Spleen (tissue), 11 donors: ENCODE measurements at regions not wholly inside any gene's neighbourhood (a gene's known extent, or its start where the extent isn't known, plus 50 kb on each side); places are given as distances from the start of the nearest gene placed in this dataset.
"Not testable (repeated sequence)": the region's sequence is repeated elsewhere in the genome, so short reads cannot be mapped to it uniquely, and the experiment has no call there.

Experiments
- DNase-seq: peaks from one replicate; pipeline ENCODE4 v3.0.0-alpha.2; 2020
- H3K27ac ChIP-seq, 8 donors: fragments of 200-600 bp; sonication (generic) in 7 of 8; 1 replicate in 4 of 8; 2 replicates in 4 of 8; pipeline versions ENCODE4 v1.5.0 to v1.8.0; 2016 to 2021; ENCODE audit warnings: inconsistent platforms in 4 of 8, mild to moderate bottlenecking in 4 of 8, moderate library complexity in 1 of 8
- H3K27me3 ChIP-seq, 7 donors: fragments of 200-600 bp; sonication (generic) in 6 of 7; replicated peaks in 1 of 7; 1 replicate in 4 of 7; 2 replicates in 3 of 7; pipeline versions ENCODE4 v1.5.0 to v1.8.0; 2016 to 2021; ENCODE audit warnings: inconsistent platforms in 3 of 7, mild to moderate bottlenecking in 1 of 7
- H3K36me3 ChIP-seq, 6 donors: fragments of 200-600 bp; sonication (generic) in 5 of 6; 1 replicate in 4 of 6; 2 replicates in 2 of 6; pipeline versions ENCODE4 v1.5.0 to v1.8.0; 2016 to 2021; ENCODE audit warnings: inconsistent platforms in 2 of 6
- H3K4me1 ChIP-seq, 6 donors: fragments of 200-600 bp; sonication (generic) in 5 of 6; 1 replicate in 3 of 6; 2 replicates in 3 of 6; pipeline versions ENCODE4 v1.5.0 to v1.8.0; 2016 to 2021; ENCODE audit warnings: inconsistent platforms in 3 of 6
- H3K4me3 ChIP-seq, 8 donors: fragments of 200-600 bp; sonication (generic) in 7 of 8; 1 replicate in 4 of 8; 2 replicates in 4 of 8; pipeline versions ENCODE4 v1.5.0 to v1.8.0; 2016 to 2021; ENCODE audit warnings: inconsistent platforms in 4 of 8, mild to moderate bottlenecking in 4 of 8, moderate library complexity in 2 of 8
- H3K9me3 ChIP-seq, 8 donors: fragments of 200-600 bp; sonication (generic) in 7 of 8; 1 replicate in 4 of 8; 2 replicates in 4 of 8; pipeline versions ENCODE4 v1.5.0 to v1.8.0; 2016 to 2021; ENCODE audit warnings: inconsistent platforms in 4 of 8
- POLR2A ChIP-seq, 3 donors: fragments of 450-650 bp; IDR thresholded peaks; one replicate each; pipeline ENCODE4 v1.5.1; 2017; ENCODE audit warnings: antibody characterized with exemption in 3 of 3, mild to moderate bottlenecking in 1 of 3
- POLR2AphosphoS5 ChIP-seq, 3 donors: sonication (generic); formaldehyde crosslinking; IDR thresholded peaks; one replicate each; pipeline ENCODE4 v1.5.1; 2017; ENCODE audit warnings: antibody characterized with exemption in 3 of 3
- WGBS, 5 donors: extraction: QIAGEN DNeasy Blood & Tissue Kit in 3 of 5; methylation state at CpG; one replicate each; pipeline versions ENCODE4 v1.1.5 to v1.1.7; 2013 to 2018; 5-methylcytosine and 5-hydroxymethylcytosine counted together
- intact Hi-C: fragments of 100-400 bp; cut with DNase I; formaldehyde crosslinking; loops from one replicate; pipeline ENCODE4 v1.15.0; 2023; ENCODE audit warnings: low total_unique reads
- TF ChIP-seq, protein P1 (sequence below), 11 experiments: fragments of 200-600 bp in 7 of 11; fragments of 450-650 bp in 4 of 11; sonication (generic) in 4 of 11; IDR thresholded peaks in 8 of 11; conservative IDR thresholded peaks in 3 of 11; 1 replicate in 7 of 11; 2 replicates in 4 of 11; pipeline versions ENCODE4 v1.4.0 to v1.8.0; 2016 to 2021; ENCODE audit warnings: antibody characterized with exemption in 11 of 11, inconsistent platforms in 4 of 11, mild to moderate bottlenecking in 1 of 11
- donor health status: healthy with polysubstance abuse.
- donor health status: DM: no; HTN: no; CAD: no; lungs with moderate emphysema.
- donor health status: DM: no; HTN: no; CAD: no.
- donor health status: Bipolar disorder and iron deficiency.
- donor health status: healthy.
- donor health status: DM: no; HTN: no; CAD: no.
- donor health status: DM: yes; HTN: yes; CAD: no.

DNA sequence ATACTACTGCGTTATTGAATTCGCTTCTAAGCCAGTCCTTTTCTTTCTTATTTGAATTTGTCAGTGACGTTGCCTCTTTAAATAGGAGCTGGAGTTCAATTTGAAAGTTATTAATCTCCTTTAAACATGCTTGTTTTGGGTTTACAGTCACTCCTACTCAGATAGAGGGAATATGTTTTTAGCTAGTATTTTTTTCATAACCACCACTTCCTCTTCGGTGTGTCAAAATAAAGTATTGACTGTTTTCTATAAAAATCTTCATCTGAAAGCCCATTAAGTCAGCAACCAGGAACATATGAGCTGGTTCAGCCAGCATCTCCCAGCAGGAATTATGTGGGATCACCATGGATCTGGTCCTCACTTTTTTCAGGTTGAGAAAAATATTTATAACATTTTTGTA is 772.9 kb downstream of the DIPK2A start:
- Histone ChIP-seq H3K27ac (no peak overlapping the region), H3K4me3 (no peak overlapping the region), H3K27me3 (no peaks in the 10 kb centered on the region), H3K4me1 (no peaks in the 10 kb centered on the region), H3K9me3 (peaks cover 0 to 2% (median 0%) of the 10 kb centered on the region in 8 donors), H3K36me3 (no peaks in the 10 kb centered on the region)
- TF ChIP-seq POLR2A (IDR thresholded peaks at IDR 0.05): no peak
- TF ChIP-seq POLR2AphosphoS5 (IDR thresholded peaks at IDR 0.05): no peak
- TF ChIP-seq, protein P1, sequence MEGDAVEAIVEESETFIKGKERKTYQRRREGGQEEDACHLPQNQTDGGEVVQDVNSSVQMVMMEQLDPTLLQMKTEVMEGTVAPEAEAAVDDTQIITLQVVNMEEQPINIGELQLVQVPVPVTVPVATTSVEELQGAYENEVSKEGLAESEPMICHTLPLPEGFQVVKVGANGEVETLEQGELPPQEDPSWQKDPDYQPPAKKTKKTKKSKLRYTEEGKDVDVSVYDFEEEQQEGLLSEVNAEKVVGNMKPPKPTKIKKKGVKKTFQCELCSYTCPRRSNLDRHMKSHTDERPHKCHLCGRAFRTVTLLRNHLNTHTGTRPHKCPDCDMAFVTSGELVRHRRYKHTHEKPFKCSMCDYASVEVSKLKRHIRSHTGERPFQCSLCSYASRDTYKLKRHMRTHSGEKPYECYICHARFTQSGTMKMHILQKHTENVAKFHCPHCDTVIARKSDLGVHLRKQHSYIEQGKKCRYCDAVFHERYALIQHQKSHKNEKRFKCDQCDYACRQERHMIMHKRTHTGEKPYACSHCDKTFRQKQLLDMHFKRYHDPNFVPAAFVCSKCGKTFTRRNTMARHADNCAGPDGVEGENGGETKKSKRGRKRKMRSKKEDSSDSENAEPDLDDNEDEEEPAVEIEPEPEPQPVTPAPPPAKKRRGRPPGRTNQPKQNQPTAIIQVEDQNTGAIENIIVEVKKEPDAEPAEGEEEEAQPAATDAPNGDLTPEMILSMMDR (IDR thresholded peaks at IDR 0.05 in 8 of 11, conservative IDR thresholded peaks at IDR 0.05 in 3 of 11): no peak
- intact Hi-C loops: no loop called here
- no peak for DNase-seq
- WGBS, 5 donors: 19 to 40% (median 34%) methylated on average over 4 of the region's 4 CpGs

DNA sequence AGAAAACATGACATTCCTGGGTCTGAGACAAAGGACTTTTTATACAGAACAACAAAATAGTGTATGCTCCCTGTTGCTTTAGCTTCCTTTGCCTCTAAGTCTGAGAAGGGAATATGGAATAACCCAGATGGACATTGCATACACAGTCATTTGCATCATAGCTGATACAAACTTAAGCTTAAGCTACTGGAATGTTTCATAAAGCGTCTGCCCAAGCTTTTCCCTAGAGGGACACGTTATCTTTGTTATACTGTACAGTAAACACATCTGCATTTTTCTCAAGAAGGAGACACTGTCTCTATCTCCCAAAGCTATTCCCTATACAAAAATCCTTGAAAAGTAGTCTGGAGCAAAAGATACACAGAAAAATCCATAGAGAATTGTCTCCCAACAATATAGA is 775.0 kb downstream of the DIPK2A start:
- 86 to 95% (median 89%) methylated on average over 2 of the region's 2 CpGs for whole genome bisulfite sequencing, 5 donors

DNA sequence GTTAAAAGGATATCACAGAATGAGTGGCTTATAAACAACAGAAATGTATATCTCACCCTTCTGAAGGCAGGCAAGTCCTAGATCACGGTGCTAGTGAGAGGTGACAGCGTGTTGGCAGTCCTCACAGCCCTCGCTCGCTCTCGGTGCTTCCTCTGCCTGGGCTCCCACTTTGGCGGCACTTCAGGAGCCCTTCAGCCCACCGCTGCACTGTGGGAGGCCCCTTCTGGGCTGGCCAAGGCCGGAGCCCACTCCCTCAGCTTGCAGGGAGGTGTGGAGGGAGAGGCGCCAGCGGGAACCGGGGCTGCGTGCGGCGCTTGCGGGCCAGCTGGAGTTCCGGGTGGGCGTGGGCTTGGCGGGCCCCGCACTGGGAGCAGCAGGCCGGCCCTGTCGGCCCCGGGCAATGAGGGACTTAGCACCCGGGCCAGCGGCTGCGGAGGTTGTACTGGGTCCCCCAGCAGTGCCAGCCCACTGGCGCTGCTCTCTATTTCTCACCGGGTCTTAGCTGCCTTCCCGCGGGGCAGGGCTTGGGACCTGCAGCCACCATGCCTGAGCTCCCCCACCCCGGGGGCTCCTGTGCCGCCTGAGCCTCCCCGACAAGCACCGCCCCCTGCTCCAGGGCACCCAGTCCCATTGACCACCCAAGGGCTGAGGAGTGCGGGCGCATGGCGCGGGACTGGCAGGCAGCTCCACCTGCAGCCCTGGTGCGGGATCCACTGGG is 778.1 kb downstream of the DIPK2A start:
- H3K36me3 ChIP-seq, H3K27me3 ChIP-seq, H3K9me3 ChIP-seq, DNase-seq, H3K4me1 ChIP-seq, H3K4me3 ChIP-seq, intact Hi-C loops, H3K27ac ChIP-seq: not testable (repeated sequence)
- 91 to 97% (median 94%) methylated on average over 12 to 38 of the region's 38 CpGs for WGBS, 5 donors

More for the DNA sequence above, 775.0 kb downstream of the DIPK2A start:
- no peak for DNase-seq
- TF ChIP-seq, protein P1 (IDR thresholded peaks at IDR 0.05 in 8 of 11, conservative IDR thresholded peaks at IDR 0.05 in 3 of 11): no peak
- TF ChIP-seq POLR2A (IDR thresholded peaks at IDR 0.05) (no peak), POLR2AphosphoS5 (IDR thresholded peaks at IDR 0.05) (no peak)
- H3K4me3 ChIP-seq: no peak overlapping the region
- no peaks in the 10 kb centered on the region for H3K36me3 ChIP-seq
- intact Hi-C loops: no loop called here
- no peaks in the 10 kb centered on the region for H3K27me3 ChIP-seq
- H3K27ac ChIP-seq: no peak overlapping the region
- peaks cover 0 to 6% (median 1%) of the 10 kb centered on the region in 8 donors for H3K9me3 ChIP-seq
- no peaks in the 10 kb centered on the region for H3K4me1 ChIP-seq

DNA sequence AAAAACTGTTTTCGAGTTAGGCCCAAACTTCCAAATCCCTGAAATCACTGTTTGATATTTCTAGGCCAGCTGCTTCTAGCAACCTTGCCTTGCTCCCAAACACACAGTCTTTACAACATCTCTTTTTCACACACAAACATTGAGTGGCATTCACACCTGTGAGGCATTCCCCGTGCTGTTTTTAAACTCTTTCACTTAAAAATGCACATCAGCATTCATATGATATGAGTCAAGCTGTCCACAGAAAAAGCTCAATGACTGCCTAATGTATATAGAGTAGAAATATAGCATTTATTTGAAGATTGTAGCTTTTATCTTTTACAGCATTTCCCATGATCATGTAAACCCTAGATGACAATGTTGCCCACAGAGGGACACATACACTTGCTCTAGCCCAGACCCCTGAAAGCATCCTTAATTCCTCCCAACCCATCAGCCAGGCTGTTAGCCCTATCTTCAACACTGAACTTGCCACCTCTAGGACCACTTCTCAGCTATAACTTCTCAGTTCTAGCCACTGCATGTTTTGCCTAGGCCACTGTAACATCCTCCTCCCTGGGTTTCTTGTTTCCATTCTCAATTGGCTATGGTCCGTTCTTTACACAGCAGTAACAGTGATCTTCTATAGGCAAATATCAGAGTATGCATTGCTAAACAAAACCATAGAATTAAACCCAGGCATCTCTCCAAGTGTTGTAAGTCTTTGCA is 782.6 kb downstream of the DIPK2A start:
- no peak for DNase-seq
- Histone ChIP-seq H3K9me3 (peaks cover 0 to 17% (median 1%) of the 10 kb centered on the region in 8 donors), H3K27me3 (no peaks in the 10 kb centered on the region), H3K27ac (no peak overlapping the region), H3K4me1 (no peaks in the 10 kb centered on the region), H3K4me3 (no peak overlapping the region), H3K36me3 (no peaks in the 10 kb centered on the region)
- intact Hi-C loops: no loop called here
- TF ChIP-seq, protein P1 (IDR thresholded peaks at IDR 0.05 in 8 of 11, conservative IDR thresholded peaks at IDR 0.05 in 3 of 11): no peak
- no peak for TF ChIP-seq POLR2A (IDR thresholded peaks at IDR 0.05)
- TF ChIP-seq POLR2AphosphoS5 (IDR thresholded peaks at IDR 0.05): no peak
- WGBS, 5 donors: 83 to 94% (median 86%) methylated on average over 3 of the region's 3 CpGs
